ENCODE measurements at regions not wholly inside any gene's neighbourhood (a gene's known extent, or its start where the extent isn't known, plus 50 kb on each side); places are given as distances from the start of the nearest gene placed in this dataset.

GRCh38 chr6:125357515-125358256 lies 55.9 kb upstream of the HDDC2 start:
- no peak for TF ChIP-seq CTCF (IDR thresholded peaks at IDR 0.05; ENCODE audit: low read length)
- no peak for TF ChIP-seq EZH2 (IDR thresholded peaks at IDR 0.05; ENCODE audit: borderline replicate concordance, low read length)

All from OCI-LY1 (cell line).